ENCODE measurements at regions not wholly inside any gene's neighbourhood (a gene's known extent, or its start where the extent isn't known, plus 50 kb on each side); places are given as distances from the start of the nearest gene placed in this dataset.

GRCh38 chrX:87732133-87732532 is 214.5 kb downstream of the KLHL4 start:
- ATAC-seq (ENCODE audit: poor library complexity) (no peak), DNase-seq (no peak)
- TF ChIP-seq CTCF (IDR thresholded peaks at IDR 0.05), result no peak
- H3K4me1 Mint-ChIP-seq (ENCODE audit: low read depth), result no peaks in the 10 kb centered on the region
- ChIA-PET POLR2A (no interaction called here), CTCF (no interaction called here)
- H3K4me3 Mint-ChIP-seq, result no peak overlapping the region
- H3K27me3 Mint-ChIP-seq, result no peaks in the 10 kb centered on the region
- no peaks in the 10 kb centered on the region for H3K27me3 ChIP-seq (ENCODE audit: control insufficient read depth in 1 of 2, insufficient read depth in 2 of 2, low read length in 2 of 2)
- H3K9me3 ChIP-seq (ENCODE audit: control insufficient read depth in 1 of 2, insufficient read depth in 1 of 2, low read length in 2 of 2), result peaks cover 0 to 4% of the 10 kb centered on the region in 2 experiments
- H3K27ac ChIP-seq (ENCODE audit: low read depth in 1 of 2, low read length in 2 of 2), result no peak overlapping the region
- H3K36me3 ChIP-seq (ENCODE audit: insufficient read depth, low read length), result no peaks in the 10 kb centered on the region
- no peaks in the 10 kb centered on the region for H3K36me3 Mint-ChIP-seq (ENCODE audit: low read depth)
- H3K4me1 ChIP-seq (ENCODE audit: insufficient read depth, low read length), result no peaks in the 10 kb centered on the region
- H3K4me3 ChIP-seq (ENCODE audit: low read length), result no peak overlapping the region
- H3K27ac Mint-ChIP-seq, result no peak overlapping the region
- no peaks in the 10 kb centered on the region for H3K9me3 Mint-ChIP-seq
- intact Hi-C loops (cut with DNase I, micrococcal nuclease), result no loop called here

DNA sequence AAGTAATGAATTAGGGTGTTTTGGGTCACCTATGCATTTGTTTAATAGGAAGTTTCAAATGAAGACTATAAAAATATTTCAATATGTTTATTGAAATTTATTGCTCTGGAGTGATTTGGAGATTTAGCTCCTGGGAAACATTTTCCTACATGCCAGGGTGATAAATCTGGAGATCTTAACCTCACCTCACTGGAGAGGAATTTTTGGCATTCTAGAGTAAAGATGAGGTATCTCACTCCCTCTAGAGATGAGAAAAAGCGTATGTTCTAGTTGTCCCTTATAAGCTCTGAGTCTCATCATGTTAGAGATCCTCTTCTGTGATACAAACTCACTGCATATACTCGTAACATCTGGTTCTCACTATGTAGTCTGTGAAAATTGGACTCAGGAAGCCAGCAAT is 219.0 kb downstream of the KLHL4 start:
- Mint-ChIP-seq H3K4me3 (no peak overlapping the region), H3K27me3 (no peaks in the 10 kb centered on the region), H3K4me1 (ENCODE audit: low read depth) (no peaks in the 10 kb centered on the region), H3K27ac (no peak overlapping the region), H3K36me3 (ENCODE audit: low read depth) (no peaks in the 10 kb centered on the region), H3K9me3 (no peaks in the 10 kb centered on the region)
- TF ChIP-seq CTCF (IDR thresholded peaks at IDR 0.05), result no peak
- no peak for DNase-seq
- ATAC-seq (ENCODE audit: poor library complexity), result no peak
- intact Hi-C loops (cut with DNase I, micrococcal nuclease), result no loop called here
- H3K36me3 ChIP-seq (ENCODE audit: insufficient read depth, low read length), result no peaks in the 10 kb centered on the region
- H3K4me3 ChIP-seq (ENCODE audit: low read length), result no peak overlapping the region
- ChIA-PET POLR2A (no interaction called here), CTCF (no interaction called here)
- H3K27ac ChIP-seq (ENCODE audit: low read depth in 1 of 2, low read length in 2 of 2), result no peak overlapping the region
- no peaks in the 10 kb centered on the region for H3K4me1 ChIP-seq (ENCODE audit: insufficient read depth, low read length)
- no peaks in the 10 kb centered on the region for H3K27me3 ChIP-seq (ENCODE audit: control insufficient read depth in 1 of 2, insufficient read depth in 2 of 2, low read length in 2 of 2)
- no peaks in the 10 kb centered on the region for H3K9me3 ChIP-seq (ENCODE audit: control insufficient read depth in 1 of 2, insufficient read depth in 1 of 2, low read length in 2 of 2)

DNA sequence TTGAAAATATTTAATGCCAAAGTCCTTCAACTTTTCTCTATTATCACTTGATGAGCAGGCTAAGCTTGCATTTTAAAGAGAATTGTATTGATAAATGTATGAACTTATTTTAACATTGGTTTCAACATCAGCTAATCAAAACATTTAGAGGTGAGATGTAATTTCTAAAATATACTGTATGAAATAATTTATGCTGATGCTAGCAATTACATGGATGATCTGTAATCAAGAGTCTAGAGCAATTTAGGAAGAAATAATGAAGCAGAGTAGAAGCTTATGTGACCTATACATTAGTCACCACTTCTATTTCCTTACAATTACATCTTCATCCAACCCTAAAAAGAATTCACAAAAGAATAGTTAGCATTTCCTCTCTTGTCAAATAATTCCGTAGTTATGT is 226.8 kb downstream of the KLHL4 start:
- ChIA-PET CTCF (no interaction called here), POLR2A (no interaction called here)
- Mint-ChIP-seq H3K27me3 (no peaks in the 10 kb centered on the region), H3K27ac (no peak overlapping the region), H3K4me3 (no peak overlapping the region), H3K36me3 (ENCODE audit: low read depth) (no peaks in the 10 kb centered on the region), H3K9me3 (no peaks in the 10 kb centered on the region), H3K4me1 (ENCODE audit: low read depth) (no peaks in the 10 kb centered on the region)
- no peak overlapping the region for H3K4me3 ChIP-seq (ENCODE audit: low read length)
- H3K4me1 ChIP-seq (ENCODE audit: insufficient read depth, low read length), result no peaks in the 10 kb centered on the region
- intact Hi-C loops (cut with DNase I, micrococcal nuclease), result no loop called here
- H3K27ac ChIP-seq (ENCODE audit: low read depth in 1 of 2, low read length in 2 of 2), result no peak overlapping the region
- TF ChIP-seq CTCF (IDR thresholded peaks at IDR 0.05), result no peak
- H3K36me3 ChIP-seq (ENCODE audit: insufficient read depth, low read length), result no peaks in the 10 kb centered on the region
- no peaks in the 10 kb centered on the region for H3K27me3 ChIP-seq (ENCODE audit: control insufficient read depth in 1 of 2, insufficient read depth in 2 of 2, low read length in 2 of 2)
- H3K9me3 ChIP-seq (ENCODE audit: control insufficient read depth in 1 of 2, insufficient read depth in 1 of 2, low read length in 2 of 2), result no peaks in the 10 kb centered on the region
- DNase-seq (no peak), ATAC-seq (ENCODE audit: poor library complexity) (no peak)
